Breast epithelium (tissue), 4 donors: ENCODE measurements at regions not wholly inside any gene's neighbourhood (a gene's known extent, or its start where the extent isn't known, plus 50 kb on each side); places are given as distances from the start of the nearest gene placed in this dataset.

ENCODE experiments used
- DNase-seq, 2 donors: peaks; one replicate each; pipeline ENCODE4 v3.0.0-alpha.2; 2019; ENCODE audit warnings: low spot score in 2 of 2
- H3K27ac ChIP-seq, 2 donors: fragments of 200-600 bp; sonication (generic) in 1 of 2; one replicate each; pipeline ENCODE4 v1.5.1; 2016 to 2019; ENCODE audit warnings: mild to moderate bottlenecking in 1 of 2
- H3K27me3 ChIP-seq, 2 donors: fragments of 200-600 bp; sonication (generic) in 1 of 2; one replicate each; pipeline versions ENCODE4 v1.5.1 to v1.6.0; 2017 to 2019; ENCODE audit warnings: control low read depth in 1 of 2, mild to moderate bottlenecking in 1 of 2
- H3K36me3 ChIP-seq: fragments of 200-600 bp; one replicate; pipeline ENCODE4 v1.5.1; 2019
- H3K4me1 ChIP-seq, 2 donors: fragments of 200-600 bp; sonication (generic); one replicate each; pipeline ENCODE4 v1.5.1; 2016 to 2019; ENCODE audit warnings: control low read depth in 1 of 2
- H3K4me3 ChIP-seq, 3 donors: fragments of 200-600 bp; sonication (generic); 1 replicate in 2 of 3; 2 replicates in 1 of 3; pipeline ENCODE4 v1.5.1; 2016 to 2019; ENCODE audit warnings: mild to moderate bottlenecking in 3 of 3, moderate library complexity in 2 of 3
- H3K9me3 ChIP-seq, 2 donors: fragments of 200-600 bp; sonication (generic) in 1 of 2; one replicate each; pipeline ENCODE4 v1.5.1; 2016 to 2019; ENCODE audit warnings: control low read depth in 1 of 2
- POLR2A ChIP-seq: fragments of 450-650 bp; IDR thresholded peaks from one replicate; pipeline ENCODE4 v1.6.1; 2016; ENCODE audit warnings: antibody characterized with exemption, mild to moderate bottlenecking, moderate library complexity
- POLR2AphosphoS5 ChIP-seq, 3 donors: sonication (generic); formaldehyde crosslinking; IDR thresholded peaks; one replicate each; pipeline ENCODE4 v1.6.1; 2017; ENCODE audit warnings: antibody characterized with exemption in 3 of 3
- intact Hi-C: fragments of 100-400 bp; cut with DNase I; formaldehyde crosslinking; loops from one replicate; pipeline ENCODE4 v1.15.1; 2023; ENCODE audit warnings: low total_unique reads
- TF ChIP-seq, protein P1 (sequence below), 3 donors: fragments of 450-650 bp; IDR thresholded peaks; one replicate each; pipeline ENCODE4 v1.5.1; 2016 to 2017; ENCODE audit warnings: antibody characterized with exemption in 3 of 3, mild to moderate bottlenecking in 3 of 3, moderate library complexity in 3 of 3

DNA sequence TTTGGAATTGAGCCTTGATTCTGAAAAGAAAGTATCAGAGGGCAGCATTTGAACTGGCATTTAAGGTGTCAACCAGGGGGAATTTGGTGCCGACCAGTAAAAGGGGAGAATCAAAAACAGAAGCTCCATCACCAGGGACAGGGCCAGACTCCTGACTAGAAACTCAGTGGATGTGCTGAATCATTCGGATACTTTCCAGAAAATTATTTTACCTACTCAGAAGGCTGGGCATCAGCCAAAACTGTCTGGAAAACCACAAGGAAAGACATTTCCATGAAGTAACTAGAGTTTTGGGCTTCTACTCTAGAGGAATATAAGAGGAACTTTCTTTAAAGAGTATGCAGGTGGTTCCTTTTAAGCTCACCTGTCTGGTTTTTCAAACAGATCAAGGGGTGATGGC is 756.6 kb downstream of the RNF144A start:
- H3K4me3 ChIP-seq, result no peak overlapping the region
- no peaks in the 10 kb centered on the region for H3K4me1 ChIP-seq
- intact Hi-C loops, result no loop called here
- TF ChIP-seq, protein P1, sequence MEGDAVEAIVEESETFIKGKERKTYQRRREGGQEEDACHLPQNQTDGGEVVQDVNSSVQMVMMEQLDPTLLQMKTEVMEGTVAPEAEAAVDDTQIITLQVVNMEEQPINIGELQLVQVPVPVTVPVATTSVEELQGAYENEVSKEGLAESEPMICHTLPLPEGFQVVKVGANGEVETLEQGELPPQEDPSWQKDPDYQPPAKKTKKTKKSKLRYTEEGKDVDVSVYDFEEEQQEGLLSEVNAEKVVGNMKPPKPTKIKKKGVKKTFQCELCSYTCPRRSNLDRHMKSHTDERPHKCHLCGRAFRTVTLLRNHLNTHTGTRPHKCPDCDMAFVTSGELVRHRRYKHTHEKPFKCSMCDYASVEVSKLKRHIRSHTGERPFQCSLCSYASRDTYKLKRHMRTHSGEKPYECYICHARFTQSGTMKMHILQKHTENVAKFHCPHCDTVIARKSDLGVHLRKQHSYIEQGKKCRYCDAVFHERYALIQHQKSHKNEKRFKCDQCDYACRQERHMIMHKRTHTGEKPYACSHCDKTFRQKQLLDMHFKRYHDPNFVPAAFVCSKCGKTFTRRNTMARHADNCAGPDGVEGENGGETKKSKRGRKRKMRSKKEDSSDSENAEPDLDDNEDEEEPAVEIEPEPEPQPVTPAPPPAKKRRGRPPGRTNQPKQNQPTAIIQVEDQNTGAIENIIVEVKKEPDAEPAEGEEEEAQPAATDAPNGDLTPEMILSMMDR (IDR thresholded peaks at IDR 0.05), result no peak
- no peak for TF ChIP-seq POLR2AphosphoS5 (IDR thresholded peaks at IDR 0.05)
- TF ChIP-seq POLR2A, result no peak
- DNase-seq, result no peak
- H3K9me3 ChIP-seq, result peaks cover 0 to 4% of the 10 kb centered on the region in 2 donors
- no peaks in the 10 kb centered on the region for H3K27me3 ChIP-seq
- H3K27ac ChIP-seq, result no peak overlapping the region
- H3K36me3 ChIP-seq, result no peaks in the 10 kb centered on the region

DNA sequence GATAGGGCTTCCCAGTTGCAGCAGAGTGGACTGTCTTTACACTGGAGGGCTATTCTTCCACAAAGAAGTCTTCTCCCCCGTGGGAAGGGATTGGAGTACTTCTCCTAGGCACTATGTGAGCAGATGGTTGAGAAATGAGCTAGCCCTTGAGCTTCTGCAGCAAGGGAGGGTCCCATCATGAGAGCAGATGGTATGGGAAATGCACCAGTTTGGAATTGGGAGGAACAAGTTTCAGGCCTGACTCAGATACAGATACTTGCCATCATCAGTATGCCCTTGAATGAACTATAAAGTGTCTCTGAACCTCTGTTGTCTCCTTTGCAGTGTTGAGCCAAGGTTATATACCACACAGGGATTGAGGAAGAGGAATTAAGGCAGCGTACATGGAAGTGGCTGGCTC is 757.4 kb downstream of the RNF144A start:
- Histone ChIP-seq H3K4me1 (no peaks in the 10 kb centered on the region), H3K27ac (no peak overlapping the region), H3K9me3 (peaks cover 0 to 4% of the 10 kb centered on the region in 2 donors), H3K4me3 (no peak overlapping the region), H3K36me3 (no peaks in the 10 kb centered on the region), H3K27me3 (no peaks in the 10 kb centered on the region)
- TF ChIP-seq, protein P1 (IDR thresholded peaks at IDR 0.05), result no peak
- TF ChIP-seq POLR2A, result no peak
- no peak for TF ChIP-seq POLR2AphosphoS5 (IDR thresholded peaks at IDR 0.05)
- DNase-seq, result no peak
- intact Hi-C loops, result no loop called here

DNA sequence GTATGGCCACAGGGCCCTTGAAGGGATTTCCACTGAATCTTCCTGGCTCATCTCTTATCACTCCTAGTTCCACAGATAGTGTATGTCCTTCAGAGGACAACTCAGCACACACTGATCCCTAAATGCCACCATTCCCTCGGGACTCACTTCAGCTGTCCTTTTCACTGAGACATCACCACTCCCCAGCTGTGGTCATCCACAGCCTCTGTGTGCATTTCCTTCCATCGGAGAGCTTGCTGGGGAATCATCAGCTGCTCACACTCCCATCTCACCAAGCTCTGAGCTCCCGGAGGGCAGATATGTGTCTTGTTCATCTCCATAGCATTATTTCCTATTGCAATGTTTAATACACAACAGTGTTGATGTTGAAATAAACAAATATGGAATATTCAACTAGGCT is 759.5 kb downstream of the RNF144A start:
- DNase-seq, result no peak
- Histone ChIP-seq H3K27me3 (no peaks in the 10 kb centered on the region), H3K4me1 (no peaks in the 10 kb centered on the region), H3K9me3 (peaks cover 0 to 4% of the 10 kb centered on the region in 2 donors), H3K27ac (no peak overlapping the region), H3K4me3 (no peak overlapping the region), H3K36me3 (no peaks in the 10 kb centered on the region)
- TF ChIP-seq, protein P1 (IDR thresholded peaks at IDR 0.05), result no peak
- TF ChIP-seq POLR2A, result no peak
- no peak for TF ChIP-seq POLR2AphosphoS5 (IDR thresholded peaks at IDR 0.05)
- intact Hi-C loops, result no loop called here

DNA sequence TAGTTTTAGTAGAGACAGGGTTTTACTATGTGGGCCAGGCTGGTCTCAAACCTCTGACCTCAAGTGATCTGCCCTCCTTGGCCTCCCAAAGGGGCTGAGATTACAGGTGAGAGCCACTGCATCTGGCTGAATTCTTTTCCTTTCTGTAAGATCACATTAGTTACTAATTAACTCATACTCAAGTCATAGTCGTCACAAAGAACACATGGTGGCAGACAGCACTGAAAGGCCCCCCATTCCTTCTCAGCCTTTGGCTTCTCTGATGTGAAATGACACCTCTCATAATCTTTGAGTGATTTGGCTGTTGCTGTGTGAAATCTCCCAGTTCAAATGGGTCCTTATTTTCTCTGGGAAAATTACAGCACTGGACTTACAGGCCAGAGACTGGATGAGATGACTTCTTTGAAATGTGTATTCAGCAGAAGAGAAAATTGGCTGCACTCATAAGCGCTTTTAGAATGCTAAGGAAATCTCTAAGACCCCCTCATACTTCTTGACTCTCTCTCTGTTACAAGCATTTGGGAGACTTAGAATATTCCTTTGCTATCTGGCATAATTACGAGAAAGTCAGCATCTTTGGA is 764.8 kb downstream of the RNF144A start:
- H3K36me3 ChIP-seq, result no peaks in the 10 kb centered on the region
- DNase-seq, result no peak
- no peak overlapping the region for H3K4me3 ChIP-seq
- H3K27ac ChIP-seq, result no peak overlapping the region
- no peaks in the 10 kb centered on the region for H3K27me3 ChIP-seq
- no peaks in the 10 kb centered on the region for H3K4me1 ChIP-seq
- no peaks in the 10 kb centered on the region for H3K9me3 ChIP-seq
- no peak for TF ChIP-seq POLR2AphosphoS5 (IDR thresholded peaks at IDR 0.05)
- intact Hi-C loops, result no loop called here

DNA sequence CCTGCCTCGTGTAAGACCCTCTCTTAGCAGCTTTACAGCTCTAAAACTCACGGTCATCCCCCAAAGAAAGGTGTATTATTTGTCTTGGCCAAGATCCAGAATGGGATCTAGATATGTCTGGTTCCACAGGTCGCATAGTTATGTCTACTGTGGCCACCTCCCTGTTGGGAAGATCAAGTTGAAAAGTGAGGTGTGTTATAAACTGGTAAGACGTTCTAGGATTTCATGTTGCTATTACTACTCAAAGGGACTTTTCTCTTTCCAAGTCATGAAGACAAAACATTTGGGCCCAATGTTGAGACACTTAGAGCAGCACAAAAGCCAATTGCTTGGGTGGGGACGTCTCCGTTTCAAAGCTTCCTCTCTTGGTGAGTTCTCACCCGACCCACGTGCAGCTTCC is 766.0 kb downstream of the RNF144A start:
- DNase-seq, result no peak
- intact Hi-C loops, result no loop called here
- Histone ChIP-seq H3K9me3 (no peaks in the 10 kb centered on the region), H3K36me3 (no peaks in the 10 kb centered on the region), H3K4me3 (no peak overlapping the region), H3K4me1 (no peaks in the 10 kb centered on the region), H3K27me3 (no peaks in the 10 kb centered on the region), H3K27ac (no peak overlapping the region)
- TF ChIP-seq, protein P1 (IDR thresholded peaks at IDR 0.05), result no peak
- TF ChIP-seq POLR2A (no peak), POLR2AphosphoS5 (IDR thresholded peaks at IDR 0.05) (no peak)

DNA sequence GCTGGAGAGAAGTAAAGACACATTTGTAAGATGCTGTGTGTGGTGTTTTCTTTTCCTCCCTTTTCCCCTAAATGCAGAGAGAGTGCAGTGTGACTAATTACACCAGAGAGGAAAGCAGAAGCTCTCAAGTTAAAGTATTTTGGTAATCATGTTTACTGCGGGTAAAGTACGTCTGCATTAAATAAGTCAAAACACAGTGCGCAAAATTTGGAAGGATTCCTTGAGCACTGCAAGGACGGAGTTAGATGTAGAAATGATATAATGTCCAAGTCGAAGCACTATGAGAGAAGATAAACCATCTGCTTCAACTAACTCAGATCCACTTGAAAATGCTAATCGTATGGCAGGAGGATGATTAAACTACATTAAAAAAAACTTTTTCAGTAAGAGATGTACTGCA is 766.5 kb downstream of the RNF144A start:
- intact Hi-C loops, result no loop called here
- Histone ChIP-seq H3K4me1 (no peaks in the 10 kb centered on the region), H3K9me3 (no peaks in the 10 kb centered on the region), H3K36me3 (no peaks in the 10 kb centered on the region), H3K4me3 (no peak overlapping the region), H3K27ac (no peak overlapping the region), H3K27me3 (no peaks in the 10 kb centered on the region)
- TF ChIP-seq POLR2AphosphoS5 (IDR thresholded peaks at IDR 0.05), result no peak
- TF ChIP-seq, protein P1 (IDR thresholded peaks at IDR 0.05), result no peak
- TF ChIP-seq POLR2A, result no peak
- DNase-seq, result no peak
